ENCODE measurements at regions not wholly inside any gene's neighbourhood (a gene's known extent, or its start where the extent isn't known, plus 50 kb on each side); places are given as distances from the start of the nearest gene placed in this dataset.
"Not testable (repeated sequence)": the region's sequence is repeated elsewhere in the genome, so short reads cannot be mapped to it uniquely, and the experiment has no call there.

- Mint-ChIP-seq H3K36me3 (ENCODE audit: low read depth) (no peaks in the 10 kb centered on the region), H3K27ac (no peak overlapping the region), H3K27me3 (peaks cover 19% of the 10 kb centered on the region), H3K4me1 (peaks cover 7% of the 10 kb centered on the region), H3K4me3 (no peak overlapping the region)
- H3K9me3 ChIP-seq (ENCODE audit: control insufficient read depth, low read length, poor library complexity, severe bottlenecking) = peaks cover 7% of the 10 kb centered on the region
- no peak for ATAC-seq
- no peak for DNase-seq
Observed at GRCh38 chr3:194880940-194881925, 195.6 kb downstream of the FAM43A start.

GRCh38 chr3:194884649-194885315 is 199.1 kb downstream of the FAM43A start:
- no peaks in the 10 kb centered on the region for H3K36me3 Mint-ChIP-seq (ENCODE audit: low read depth)
- ATAC-seq (no peak), DNase-seq (no peak)
- H3K4me3 Mint-ChIP-seq = no peak overlapping the region
- H3K27ac Mint-ChIP-seq = no peak overlapping the region
- peaks cover 7% of the 10 kb centered on the region for H3K9me3 ChIP-seq (ENCODE audit: control insufficient read depth, low read length, poor library complexity, severe bottlenecking)
- H3K4me1 Mint-ChIP-seq = peaks cover 4% of the 10 kb centered on the region
- peaks cover 6% of the 10 kb centered on the region for H3K27me3 Mint-ChIP-seq

GRCh38 chr3:194885766-194886165 is 200.1 kb downstream of the FAM43A start:
- Mint-ChIP-seq H3K36me3 (ENCODE audit: low read depth) (no peaks in the 10 kb centered on the region), H3K27me3 (peaks cover 6% of the 10 kb centered on the region), H3K4me1 (no peaks in the 10 kb centered on the region), H3K4me3 (no peak overlapping the region), H3K27ac (no peak overlapping the region)
- ATAC-seq = no peak
- H3K9me3 ChIP-seq (ENCODE audit: control insufficient read depth, low read length, poor library complexity, severe bottlenecking) = peaks cover 7% of the 10 kb centered on the region
- DNase-seq = no peak

- Mint-ChIP-seq H3K27ac (no peak overlapping the region), H3K4me3 (no peak overlapping the region)
Observed at GRCh38 chr3:194886836-194887235, 201.2 kb downstream of the FAM43A start.

GRCh38 chr3:194888062-194888461 is 202.4 kb downstream of the FAM43A start:
- not testable (repeated sequence) for H3K27ac Mint-ChIP-seq; H3K27me3 Mint-ChIP-seq; H3K36me3 Mint-ChIP-seq (ENCODE audit: low read depth); H3K4me1 Mint-ChIP-seq; DNase-seq; ATAC-seq; H3K9me3 ChIP-seq (ENCODE audit: control insufficient read depth, low read length, poor library complexity, severe bottlenecking); H3K4me3 Mint-ChIP-seq

More at GRCh38 chr3:194886836-194887235, 201.2 kb downstream of the FAM43A start:
- peaks cover 6% of the 10 kb centered on the region for H3K27me3 Mint-ChIP-seq
- DNase-seq (no peak), ATAC-seq (no peak)
- no peaks in the 10 kb centered on the region for H3K4me1 Mint-ChIP-seq
- peaks cover 7% of the 10 kb centered on the region for H3K9me3 ChIP-seq (ENCODE audit: control insufficient read depth, low read length, poor library complexity, severe bottlenecking)
- H3K36me3 Mint-ChIP-seq (ENCODE audit: low read depth) = no peaks in the 10 kb centered on the region

- no peak overlapping the region for H3K4me3 Mint-ChIP-seq
- no peaks in the 10 kb centered on the region for H3K36me3 Mint-ChIP-seq (ENCODE audit: low read depth)
- no peak overlapping the region for H3K27ac Mint-ChIP-seq
- peaks cover 6% of the 10 kb centered on the region for H3K27me3 Mint-ChIP-seq
- H3K9me3 ChIP-seq (ENCODE audit: control insufficient read depth, low read length, poor library complexity, severe bottlenecking) = peaks cover 5% of the 10 kb centered on the region
- H3K4me1 Mint-ChIP-seq = no peaks in the 10 kb centered on the region
- DNase-seq = no peak
- no peak for ATAC-seq
Observed at GRCh38 chr3:194888916-194889315, 203.2 kb downstream of the FAM43A start.

GRCh38 chr3:194890091-194890490 is 204.4 kb downstream of the FAM43A start:
- Mint-ChIP-seq H3K4me3 (no peak overlapping the region), H3K27me3 (peaks cover 6% of the 10 kb centered on the region), H3K4me1 (no peaks in the 10 kb centered on the region), H3K36me3 (ENCODE audit: low read depth) (no peaks in the 10 kb centered on the region), H3K27ac (no peak overlapping the region)
- ATAC-seq = no peak
- no peaks in the 10 kb centered on the region for H3K9me3 ChIP-seq (ENCODE audit: control insufficient read depth, low read length, poor library complexity, severe bottlenecking)
- DNase-seq = no peak

- H3K4me3 Mint-ChIP-seq = no peak overlapping the region
- peaks cover 2% of the 10 kb centered on the region for H3K36me3 Mint-ChIP-seq (ENCODE audit: low read depth)
- H3K4me1 Mint-ChIP-seq = no peaks in the 10 kb centered on the region
- peaks cover 6% of the 10 kb centered on the region for H3K27me3 Mint-ChIP-seq
- H3K27ac Mint-ChIP-seq = no peak overlapping the region
- ATAC-seq = no peak
- no peaks in the 10 kb centered on the region for H3K9me3 ChIP-seq (ENCODE audit: control insufficient read depth, low read length, poor library complexity, severe bottlenecking)
- DNase-seq = no peak
Observed at GRCh38 chr3:194893121-194893987, 207.7 kb downstream of the FAM43A start.

GRCh38 chr3:194894538-194894937 is 208.9 kb downstream of the FAM43A start:
- H3K36me3 Mint-ChIP-seq (ENCODE audit: low read depth) = peaks cover 5% of the 10 kb centered on the region
- H3K27me3 Mint-ChIP-seq = no peaks in the 10 kb centered on the region
- ATAC-seq (no peak), DNase-seq (no peak)
- H3K4me1 Mint-ChIP-seq = no peaks in the 10 kb centered on the region
- no peaks in the 10 kb centered on the region for H3K9me3 ChIP-seq (ENCODE audit: control insufficient read depth, low read length, poor library complexity, severe bottlenecking)
- no peak overlapping the region for H3K27ac Mint-ChIP-seq
- no peak overlapping the region for H3K4me3 Mint-ChIP-seq

GRCh38 chr3:194900854-194901522 is 215.3 kb downstream of the FAM43A start:
- Mint-ChIP-seq H3K36me3 (ENCODE audit: low read depth) (peaks cover 7% of the 10 kb centered on the region), H3K4me1 (peaks cover 3% of the 10 kb centered on the region), H3K4me3 (no peak overlapping the region), H3K27ac (no peak overlapping the region), H3K27me3 (peaks cover 22% of the 10 kb centered on the region)
- no peaks in the 10 kb centered on the region for H3K9me3 ChIP-seq (ENCODE audit: control insufficient read depth, low read length, poor library complexity, severe bottlenecking)
- ATAC-seq (no peak), DNase-seq (no peak)

- not testable (repeated sequence) for H3K27ac Mint-ChIP-seq; H3K36me3 Mint-ChIP-seq (ENCODE audit: low read depth); H3K9me3 ChIP-seq (ENCODE audit: control insufficient read depth, low read length, poor library complexity, severe bottlenecking); ATAC-seq; DNase-seq; H3K4me1 Mint-ChIP-seq; H3K4me3 Mint-ChIP-seq
- peaks cover 31% of the 10 kb centered on the region for H3K27me3 Mint-ChIP-seq
Observed at GRCh38 chr3:194903447-194903846, 217.8 kb downstream of the FAM43A start.

GRCh38 chr3:194904999-194905398 is 219.3 kb downstream of the FAM43A start:
- H3K27me3 Mint-ChIP-seq = peaks cover 32% of the 10 kb centered on the region
- H3K27ac Mint-ChIP-seq; H3K4me3 Mint-ChIP-seq; DNase-seq; H3K9me3 ChIP-seq (ENCODE audit: control insufficient read depth, low read length, poor library complexity, severe bottlenecking); H3K4me1 Mint-ChIP-seq; H3K36me3 Mint-ChIP-seq (ENCODE audit: low read depth); ATAC-seq: not testable (repeated sequence)
